ENCODE measurements at regions not wholly inside any gene's neighbourhood (a gene's known extent, or its start where the extent isn't known, plus 50 kb on each side); places are given as distances from the start of the nearest gene placed in this dataset.

GRCh38 chr12:75894965-75895754 lies 136.4 kb downstream of the PHLDA1 start:
- no peak for TF ChIP-seq CTCF (IDR thresholded peaks at IDR 0.05; ENCODE audit: poor library complexity, severe bottlenecking)
- Histone ChIP-seq H3K4me3 (ENCODE audit: severe bottlenecking) (no peak overlapping the region), H3K4me1 (ENCODE audit: insufficient read depth, poor library complexity, severe bottlenecking) (no peaks in the 10 kb centered on the region), H3K27me3 (ENCODE audit: insufficient read depth, poor library complexity, severe bottlenecking) (no peaks in the 10 kb centered on the region), H3K36me3 (ENCODE audit: low read depth) (no peaks in the 10 kb centered on the region), H3K9me3 (ENCODE audit: severe bottlenecking) (no peaks in the 10 kb centered on the region), H3K27ac (ENCODE audit: poor library complexity, severe bottlenecking) (no peak overlapping the region)
- no peak for ATAC-seq (ENCODE audit: low read depth)
- DNase-seq (ENCODE audit: low spot score), result no peak

- DNase-seq (ENCODE audit: low spot score) (no peak), ATAC-seq (ENCODE audit: low read depth) (no peak)
- Histone ChIP-seq H3K27me3 (ENCODE audit: insufficient read depth, poor library complexity, severe bottlenecking) (no peaks in the 10 kb centered on the region), H3K9me3 (ENCODE audit: severe bottlenecking) (no peaks in the 10 kb centered on the region), H3K4me1 (ENCODE audit: insufficient read depth, poor library complexity, severe bottlenecking) (peaks cover 5% of the 10 kb centered on the region), H3K36me3 (ENCODE audit: low read depth) (no peaks in the 10 kb centered on the region), H3K27ac (ENCODE audit: poor library complexity, severe bottlenecking) (no peak overlapping the region), H3K4me3 (ENCODE audit: severe bottlenecking) (no peak overlapping the region)
- no peak for TF ChIP-seq CTCF (IDR thresholded peaks at IDR 0.05; ENCODE audit: poor library complexity, severe bottlenecking)
Observed at GRCh38 chr12:75893765-75894164, 137.8 kb downstream of the PHLDA1 start.

GRCh38 chr12:75892731-75893408 lies 138.7 kb downstream of the PHLDA1 start:
- no peaks in the 10 kb centered on the region for H3K9me3 ChIP-seq (ENCODE audit: severe bottlenecking)
- DNase-seq (ENCODE audit: low spot score) (no peak), ATAC-seq (ENCODE audit: low read depth) (no peak)
- TF ChIP-seq CTCF (IDR thresholded peaks at IDR 0.05; ENCODE audit: poor library complexity, severe bottlenecking), result no peak
- no peaks in the 10 kb centered on the region for H3K36me3 ChIP-seq (ENCODE audit: low read depth)
- H3K27ac ChIP-seq (ENCODE audit: poor library complexity, severe bottlenecking), result no peak overlapping the region
- H3K27me3 ChIP-seq (ENCODE audit: insufficient read depth, poor library complexity, severe bottlenecking), result no peaks in the 10 kb centered on the region
- H3K4me3 ChIP-seq (ENCODE audit: severe bottlenecking), result no peak overlapping the region
- peaks cover 5% of the 10 kb centered on the region for H3K4me1 ChIP-seq (ENCODE audit: insufficient read depth, poor library complexity, severe bottlenecking)

- H3K27ac ChIP-seq (ENCODE audit: poor library complexity, severe bottlenecking), result no peak overlapping the region
- H3K9me3 ChIP-seq (ENCODE audit: severe bottlenecking), result no peaks in the 10 kb centered on the region
- no peak; the same call in 2 of the 3 replicates for ATAC-seq (ENCODE audit: low read depth)
Observed at GRCh38 chr12:75891072-75891471, 140.5 kb downstream of the PHLDA1 start.

More at GRCh38 chr12:75891072-75891471, 140.5 kb downstream of the PHLDA1 start:
- no peak for DNase-seq (ENCODE audit: low spot score)
- no peaks in the 10 kb centered on the region for H3K36me3 ChIP-seq (ENCODE audit: low read depth)
- H3K27me3 ChIP-seq (ENCODE audit: insufficient read depth, poor library complexity, severe bottlenecking), result no peaks in the 10 kb centered on the region
- H3K4me1 ChIP-seq (ENCODE audit: insufficient read depth, poor library complexity, severe bottlenecking), result peaks cover 5% of the 10 kb centered on the region
- H3K4me3 ChIP-seq (ENCODE audit: severe bottlenecking), result no peak overlapping the region
- TF ChIP-seq CTCF (IDR thresholded peaks at IDR 0.05; ENCODE audit: poor library complexity, severe bottlenecking), result no peak
